ENCODE measurements at regions not wholly inside any gene's neighbourhood (a gene's known extent, or its start where the extent isn't known, plus 50 kb on each side); places are given as distances from the start of the nearest gene placed in this dataset.

DNA sequence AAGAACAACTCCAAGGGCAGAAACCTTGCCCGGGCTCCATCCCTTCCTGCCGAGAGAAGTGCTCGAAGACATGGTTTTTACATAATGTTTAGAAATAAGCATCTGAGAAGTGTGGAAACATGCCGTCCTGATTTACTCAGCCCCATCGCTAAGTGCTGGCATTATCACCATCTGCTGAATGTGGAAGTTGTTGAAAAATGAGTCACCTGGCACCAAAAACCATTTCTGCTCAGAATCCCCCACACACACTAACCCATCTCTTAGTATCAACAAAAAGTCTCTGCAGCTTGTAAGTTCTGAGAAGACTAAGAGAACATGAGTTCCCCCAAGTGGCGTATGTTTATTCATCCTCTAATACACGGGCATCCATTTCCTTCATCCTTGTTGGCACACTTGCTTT is 51.0 kb upstream of the ARL8B start:
- no peak for DNase-seq

DNA sequence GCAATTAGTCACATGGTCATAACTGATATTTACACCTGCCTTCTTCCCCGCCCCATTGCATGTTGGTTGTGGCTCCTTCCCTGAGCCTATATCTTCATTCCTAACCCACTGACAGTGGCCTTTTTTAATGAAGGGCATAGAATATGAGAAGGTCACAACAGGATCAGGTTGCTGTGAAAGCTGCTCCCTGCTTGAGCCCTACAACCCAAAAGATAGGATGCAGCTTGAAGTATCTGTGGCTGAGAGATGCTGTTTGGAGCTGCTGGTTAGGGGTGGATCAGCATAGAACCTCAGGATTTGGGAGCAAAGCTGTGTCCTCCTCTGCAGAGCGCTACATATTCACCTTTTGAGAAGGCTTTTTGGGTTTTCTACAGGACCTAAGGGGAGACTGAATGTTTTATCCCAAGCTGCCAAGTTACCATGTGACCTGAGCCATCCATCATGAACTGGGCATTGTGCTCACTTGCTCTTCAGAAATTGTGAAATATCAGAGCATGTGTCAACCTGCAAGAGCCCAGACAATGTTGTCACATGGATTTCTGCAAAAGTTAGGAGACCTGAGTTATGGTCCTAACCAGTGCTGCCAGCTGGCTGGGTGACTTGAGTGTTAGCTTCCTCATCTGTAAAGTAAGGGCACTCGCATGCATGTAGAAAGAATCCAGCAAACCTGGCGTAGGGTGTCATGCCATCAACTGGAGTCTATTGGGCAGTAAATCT is 49.8 kb upstream of the ARL8B start:
- no peak for DNase-seq

Measured in CD4-positive, alpha-beta T cell treated with Interleukin-10 for 1 hour (primary cell).